Epithelial cell of prostate (primary cell): ENCODE measurements at regions not wholly inside any gene's neighbourhood (a gene's known extent, or its start where the extent isn't known, plus 50 kb on each side); places are given as distances from the start of the nearest gene placed in this dataset.

Experiments
- DNase-seq: peaks from one replicate; pipeline ENCODE4 v3.0.0-alpha.2; 2011; ENCODE audit warnings: low read depth, low spot score
- H3K27ac ChIP-seq: fragments of 450-650 bp; 2 replicates; pipeline ENCODE4 v1.5.1; 2017; ENCODE audit warnings: mild to moderate bottlenecking

GRCh38 chr16:22751685-22752084, 62.3 kb upstream of the HS3ST2 start:
- DNase-seq: no peak
- H3K27ac ChIP-seq: no peak overlapping the region

DNA sequence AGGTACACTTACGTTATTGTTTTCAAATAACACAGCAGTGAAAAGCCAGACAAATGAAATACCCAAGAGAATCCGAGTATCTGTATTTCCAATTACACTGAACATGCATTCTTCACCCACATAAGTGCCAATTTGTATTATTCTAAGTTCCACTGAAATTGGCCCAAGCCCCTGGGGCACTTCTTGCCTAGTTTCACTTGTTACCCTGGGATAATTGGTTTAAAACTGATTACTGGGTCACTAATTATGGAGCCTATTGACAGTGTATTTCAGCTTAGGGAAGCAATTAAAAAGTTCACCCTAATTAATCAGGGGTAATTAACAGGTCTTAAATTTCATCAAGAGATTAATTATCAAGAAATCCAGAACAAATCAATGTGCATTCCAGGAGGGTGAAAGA, 60.5 kb upstream of the HS3ST2 start:
- no peak overlapping the region for H3K27ac ChIP-seq
- no peak for DNase-seq

GRCh38 chr16:22754577-22754976, 59.4 kb upstream of the HS3ST2 start:
- H3K27ac ChIP-seq: no peak overlapping the region
- DNase-seq: no peak

GRCh38 chr16:22757202-22757601, 56.8 kb upstream of the HS3ST2 start:
- no peak for DNase-seq
- H3K27ac ChIP-seq: no peak overlapping the region

DNA sequence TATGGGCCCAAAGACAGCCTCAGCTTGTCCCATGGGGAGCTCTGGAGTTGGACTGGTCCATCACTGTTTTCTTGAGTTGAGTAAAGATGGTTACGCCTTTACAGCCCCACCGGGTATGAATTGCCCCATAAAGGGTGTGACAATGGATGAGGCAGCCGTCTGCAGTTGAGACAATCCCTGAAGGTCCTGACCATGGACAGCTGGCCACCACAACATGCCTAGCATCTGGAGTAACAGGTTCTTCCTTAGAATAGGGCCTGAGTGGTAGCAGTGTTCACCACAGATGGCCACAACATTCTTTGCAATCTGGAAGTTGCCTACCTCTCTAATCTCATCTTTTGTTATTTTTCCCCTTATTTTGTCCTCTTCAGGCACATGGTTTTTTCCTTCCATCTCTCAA, 51.5 kb upstream of the HS3ST2 start:
- no peak for DNase-seq
- no peak overlapping the region for H3K27ac ChIP-seq

- no peak overlapping the region for H3K27ac ChIP-seq
- DNase-seq: no peak
These were observed 50.4 kb upstream of the HS3ST2 start for GRCh38 chr16:22763437-22764080.
